ENCODE measurements at regions not wholly inside any gene's neighbourhood (a gene's known extent, or its start where the extent isn't known, plus 50 kb on each side); places are given as distances from the start of the nearest gene placed in this dataset.
"Not testable (repeated sequence)": the region's sequence is repeated elsewhere in the genome, so short reads cannot be mapped to it uniquely, and the experiment has no call there.

GRCh38 chr12:105479710-105480109 lies 149.2 kb downstream of the C12orf75 start:
- DNase-seq (ENCODE audit: low spot score in 2 of 2), result no peak

GRCh38 chr12:105480162-105480561 lies 149.7 kb downstream of the C12orf75 start:
- FAIRE-seq, result no peak
- no peak for DNase-seq (ENCODE audit: low spot score in 2 of 2)

More at GRCh38 chr12:105479710-105480109, 149.2 kb downstream of the C12orf75 start:
- no peak for FAIRE-seq

- no peak for FAIRE-seq
These were observed 151.2 kb downstream of the C12orf75 start for GRCh38 chr12:105481392-105482300.

GRCh38 chr12:105482951-105483350 lies 152.5 kb downstream of the C12orf75 start:
- FAIRE-seq (no peak), DNase-seq (ENCODE audit: low spot score in 2 of 2) (no peak)

More at GRCh38 chr12:105481392-105482300, 151.2 kb downstream of the C12orf75 start:
- DNase-seq (ENCODE audit: low spot score in 2 of 2), result no peak

GRCh38 chr12:105483691-105484090 lies 153.2 kb downstream of the C12orf75 start:
- FAIRE-seq, result no peak

GRCh38 chr12:105485321-105485910 lies 154.9 kb downstream of the C12orf75 start:
- DNase-seq (ENCODE audit: low spot score in 2 of 2), result no peak

More at GRCh38 chr12:105483691-105484090, 153.2 kb downstream of the C12orf75 start:
- DNase-seq (ENCODE audit: low spot score in 2 of 2), result no peak

GRCh38 chr12:105485921-105486320 lies 155.4 kb downstream of the C12orf75 start:
- DNase-seq (ENCODE audit: low spot score in 2 of 2) (no peak), FAIRE-seq (no peak)

More at GRCh38 chr12:105485321-105485910, 154.9 kb downstream of the C12orf75 start:
- no peak for FAIRE-seq

- FAIRE-seq (no peak), DNase-seq (ENCODE audit: low spot score in 2 of 2) (no peak)
These were observed 157.5 kb downstream of the C12orf75 start for GRCh38 chr12:105487963-105488362.

- no peak for DNase-seq (ENCODE audit: low spot score in 2 of 2)
- FAIRE-seq, result no peak
These were observed 162.4 kb downstream of the C12orf75 start for GRCh38 chr12:105492591-105493545.

GRCh38 chr12:105499205-105499604 lies 168.7 kb downstream of the C12orf75 start:
- no peak for FAIRE-seq
- no peak for DNase-seq (ENCODE audit: low spot score in 2 of 2)

GRCh38 chr12:105500676-105501075 lies 170.2 kb downstream of the C12orf75 start:
- not testable (repeated sequence) for FAIRE-seq; DNase-seq (ENCODE audit: low spot score in 2 of 2)

- no peak for DNase-seq (ENCODE audit: low spot score in 2 of 2)
- no peak for FAIRE-seq
These were observed 172.0 kb downstream of the C12orf75 start for GRCh38 chr12:105502426-105502930.

- DNase-seq (ENCODE audit: low spot score in 2 of 2), result no peak
- FAIRE-seq, result no peak
These were observed 173.1 kb downstream of the C12orf75 start for GRCh38 chr12:105503619-105504018.

GRCh38 chr12:105504286-105504685 lies 173.8 kb downstream of the C12orf75 start:
- no peak for DNase-seq (ENCODE audit: low spot score in 2 of 2)
- no peak for FAIRE-seq

GRCh38 chr12:105506678-105507310 lies 176.3 kb downstream of the C12orf75 start:
- no peak for FAIRE-seq
- no peak for DNase-seq (ENCODE audit: low spot score in 2 of 2)

- DNase-seq (ENCODE audit: low spot score in 2 of 2) (no peak), FAIRE-seq (no peak)
These were observed 177.0 kb downstream of the C12orf75 start for GRCh38 chr12:105507311-105508038.

- FAIRE-seq, result no peak
These were observed 177.6 kb downstream of the C12orf75 start for GRCh38 chr12:105508096-105508495.

GRCh38 chr12:105510526-105510925 lies 180.0 kb downstream of the C12orf75 start:
- DNase-seq (ENCODE audit: low spot score in 2 of 2), result no peak
- FAIRE-seq, result no peak

More at GRCh38 chr12:105508096-105508495, 177.6 kb downstream of the C12orf75 start:
- no peak for DNase-seq (ENCODE audit: low spot score in 2 of 2)

- not testable (repeated sequence) for DNase-seq (ENCODE audit: low spot score in 2 of 2); FAIRE-seq
These were observed 182.4 kb downstream of the C12orf75 start for GRCh38 chr12:105512861-105513260.

All from frontal cortex (tissue), 3 donors.